ENCODE measurements at regions not wholly inside any gene's neighbourhood (a gene's known extent, or its start where the extent isn't known, plus 50 kb on each side); places are given as distances from the start of the nearest gene placed in this dataset.

DNA sequence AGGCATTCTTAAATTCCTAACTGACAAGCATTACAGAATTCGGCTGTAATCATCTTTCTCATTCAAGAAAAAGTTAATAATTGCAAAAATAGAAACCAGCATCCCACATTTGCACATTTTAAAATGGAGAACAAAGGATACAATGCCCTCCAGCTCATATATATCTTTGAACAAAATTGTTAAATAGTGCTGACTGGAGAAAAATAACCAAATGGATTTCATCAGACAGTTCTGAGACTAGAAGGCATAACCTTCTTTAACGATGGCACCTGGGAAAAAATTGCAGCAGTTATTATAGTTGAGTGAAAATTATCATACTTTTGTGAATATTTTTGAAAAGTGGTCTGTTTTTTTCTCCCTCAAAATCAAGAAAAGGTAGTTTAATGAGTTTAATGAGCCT is 138.9 kb upstream of the CDH19 start:
- DNase-seq (ENCODE audit: low read depth in 3 of 3) = no peak

DNA sequence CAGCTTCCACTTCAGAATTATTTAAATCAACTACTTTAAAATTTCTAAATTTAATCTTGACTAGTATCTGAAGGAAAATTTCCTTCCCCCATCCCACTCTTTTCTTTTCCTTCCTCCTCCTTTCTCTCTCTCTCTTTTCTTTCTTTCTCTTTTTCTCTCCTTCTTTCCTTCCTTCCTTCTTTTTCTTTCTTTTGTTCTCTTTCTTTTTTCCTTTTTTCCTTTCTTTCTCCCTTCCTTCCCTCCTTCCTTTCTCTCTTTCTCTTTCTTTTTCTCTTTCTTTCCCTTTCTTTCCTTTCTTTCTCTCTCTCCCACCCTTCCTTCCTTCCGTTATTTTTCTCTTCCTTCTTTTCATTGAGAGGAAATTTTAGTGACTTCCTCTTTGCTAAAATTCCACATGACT is 132.0 kb upstream of the CDH19 start:
- DNase-seq (ENCODE audit: low read depth in 3 of 3) = no peak

DNA sequence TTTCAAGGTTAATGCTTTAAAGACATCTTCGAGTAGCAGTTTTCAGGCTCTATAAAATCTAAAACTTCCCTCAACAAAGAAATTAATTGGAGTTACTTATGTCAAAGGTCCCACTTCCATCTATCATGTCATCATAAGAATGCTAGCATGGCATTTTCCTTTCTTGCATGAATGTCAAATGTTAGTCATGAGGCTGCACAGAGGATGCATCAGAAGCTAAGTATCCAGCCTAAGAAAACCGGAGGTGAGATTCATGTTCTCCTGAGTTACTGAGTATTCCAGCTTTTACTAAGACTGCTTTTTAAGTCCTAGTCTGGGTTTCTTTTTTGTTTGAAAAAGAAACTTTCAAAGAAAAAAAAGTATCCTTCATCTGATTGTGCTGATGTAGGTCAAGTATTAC is 130.6 kb upstream of the CDH19 start:
- DNase-seq (ENCODE audit: low read depth in 3 of 3) = no peak

DNA sequence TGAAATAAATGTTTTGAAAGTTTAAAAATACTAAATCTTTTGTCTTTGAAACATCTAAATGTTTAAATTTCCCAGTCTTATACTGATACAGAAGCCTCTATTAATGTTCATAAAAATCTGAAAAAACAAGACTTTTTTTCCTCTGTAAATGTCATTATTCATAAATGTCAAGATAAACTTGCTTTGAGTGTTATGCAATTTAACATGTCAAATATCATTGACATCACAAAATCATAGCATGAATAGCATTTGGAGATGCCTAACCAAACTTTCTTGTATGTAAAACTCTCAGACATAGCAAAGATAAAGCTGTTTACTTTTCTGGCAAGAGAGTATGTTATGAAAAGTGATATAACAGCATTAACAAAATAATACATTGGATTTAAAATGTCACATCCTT is 128.0 kb upstream of the CDH19 start:
- DNase-seq (ENCODE audit: low read depth in 3 of 3) = no peak

DNA sequence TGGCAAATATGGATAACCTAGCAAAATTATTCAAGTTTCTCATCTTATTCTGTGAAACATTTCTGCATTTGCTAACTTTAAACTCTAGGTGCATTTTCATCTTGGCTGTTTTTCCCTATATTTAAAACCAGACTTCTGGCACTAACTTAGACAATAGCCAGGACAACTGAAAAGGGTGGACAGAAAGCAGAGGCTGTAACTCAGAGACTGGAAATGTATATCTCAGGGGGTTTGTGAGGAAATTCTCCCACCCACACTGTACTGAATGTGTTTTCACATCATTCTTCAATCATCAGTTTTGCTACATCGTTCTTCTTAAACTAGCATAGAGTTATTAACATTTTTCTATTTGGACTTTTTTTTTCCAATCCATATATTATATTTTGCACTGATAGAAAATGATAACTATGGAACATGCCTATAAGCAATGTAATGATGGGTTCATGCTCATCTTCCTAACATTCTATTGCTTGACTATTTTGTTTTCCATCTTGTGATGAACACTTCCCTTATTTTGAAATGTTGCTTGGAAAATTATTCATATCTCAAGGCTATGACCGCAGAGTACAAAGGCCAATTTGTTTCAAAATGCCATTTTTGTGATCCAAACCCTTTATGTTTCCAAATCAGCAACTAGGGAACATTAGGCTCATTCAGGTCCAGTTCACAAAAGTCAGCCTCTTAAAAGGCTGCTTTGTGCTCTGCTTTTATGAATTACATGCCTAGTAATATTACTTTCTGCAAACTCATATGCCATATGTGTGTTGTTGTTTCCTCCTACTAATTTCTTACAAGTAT is 125.8 kb upstream of the CDH19 start:
- no peak for DNase-seq (ENCODE audit: low read depth in 3 of 3)

DNA sequence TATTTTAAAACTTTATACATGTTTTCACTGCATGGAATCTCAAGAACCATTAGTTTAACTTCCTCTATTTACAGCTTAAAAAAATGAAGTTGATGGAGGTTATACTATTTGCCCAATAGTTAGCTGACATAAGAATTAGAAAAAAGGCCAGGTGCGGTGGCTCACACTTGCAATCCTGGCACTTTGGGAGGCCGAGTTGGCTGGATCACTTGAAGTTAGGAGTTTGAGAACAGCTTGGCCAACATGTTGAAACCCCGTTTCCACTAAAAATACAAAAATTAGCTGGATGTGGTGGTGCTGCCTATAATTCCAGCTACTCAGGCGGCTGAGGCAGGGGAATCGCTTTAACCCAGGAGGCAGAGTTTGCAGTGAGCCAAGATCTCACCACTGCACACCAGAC is 125.1 kb upstream of the CDH19 start:
- no peak for DNase-seq (ENCODE audit: low read depth in 3 of 3)

DNA sequence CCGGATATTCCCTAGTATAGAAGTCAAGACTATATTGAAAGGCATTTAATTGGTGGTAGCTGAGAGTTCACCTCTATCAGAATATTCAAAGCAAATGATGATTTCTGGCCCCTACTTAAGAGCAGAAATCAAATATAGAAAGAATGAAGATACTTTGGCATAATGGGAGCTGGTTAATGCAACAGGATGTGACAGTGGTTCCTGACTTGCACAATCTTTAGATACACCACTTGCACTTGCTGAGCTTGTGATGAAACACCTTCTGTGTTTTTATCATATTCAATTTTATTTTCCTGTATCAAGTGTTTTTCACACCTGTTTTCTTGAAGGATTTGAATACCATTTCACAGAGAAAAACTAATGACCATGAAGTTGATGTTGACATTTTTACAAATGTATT is 124.1 kb upstream of the CDH19 start:
- no peak for DNase-seq (ENCODE audit: low read depth in 3 of 3)

DNA sequence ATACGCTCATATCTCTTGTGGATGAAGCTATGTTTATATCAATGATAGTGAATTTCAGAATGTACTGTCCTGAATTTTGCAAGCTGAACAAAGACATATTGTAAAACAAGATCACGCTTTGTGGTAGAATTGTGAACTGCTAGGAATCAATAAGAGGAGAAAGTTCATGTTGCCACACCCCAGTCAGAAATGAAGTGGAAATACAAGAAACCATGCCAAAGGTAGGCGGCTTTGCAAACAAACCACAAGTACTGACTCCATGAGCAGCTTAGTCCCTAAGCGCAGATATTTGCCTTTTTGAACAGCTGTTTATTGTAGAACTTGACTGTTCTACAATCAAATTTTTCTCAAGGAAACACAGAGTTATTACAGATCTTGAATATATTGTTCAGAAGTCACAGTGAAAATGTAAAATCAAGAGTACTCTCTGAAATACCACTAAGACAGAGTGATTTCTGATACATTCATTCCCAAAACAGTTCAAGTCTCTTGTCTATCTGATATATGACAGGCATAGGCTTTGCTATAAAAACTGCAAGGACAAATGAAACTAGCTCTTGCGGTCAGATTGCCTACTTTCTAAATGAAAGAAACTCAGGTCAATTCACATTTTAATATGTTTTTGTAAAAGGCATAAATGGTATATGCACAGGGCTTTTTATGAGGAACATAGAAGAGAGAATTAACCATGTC is 120.9 kb upstream of the CDH19 start:
- no peak for DNase-seq (ENCODE audit: low read depth in 3 of 3)

DNA sequence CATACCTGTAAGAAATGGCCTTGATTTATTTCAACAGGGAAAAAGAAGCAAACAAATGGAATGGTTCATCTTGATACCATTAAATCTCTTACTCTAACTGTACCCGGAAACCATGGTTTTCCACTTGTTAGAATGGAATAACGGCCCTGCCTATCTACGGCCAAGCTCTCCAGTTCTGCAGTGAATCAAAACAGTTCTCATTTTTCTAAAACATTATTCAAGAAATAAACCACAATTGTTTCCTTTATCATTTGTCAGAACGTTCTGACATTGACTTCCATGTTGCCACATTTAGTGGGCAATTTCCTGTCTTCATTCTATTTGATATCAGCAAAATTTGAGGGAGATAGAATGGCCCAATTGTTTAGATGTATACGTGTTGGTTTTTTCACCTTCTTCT is 118.8 kb upstream of the CDH19 start:
- DNase-seq (ENCODE audit: low read depth in 3 of 3) = no peak

DNA sequence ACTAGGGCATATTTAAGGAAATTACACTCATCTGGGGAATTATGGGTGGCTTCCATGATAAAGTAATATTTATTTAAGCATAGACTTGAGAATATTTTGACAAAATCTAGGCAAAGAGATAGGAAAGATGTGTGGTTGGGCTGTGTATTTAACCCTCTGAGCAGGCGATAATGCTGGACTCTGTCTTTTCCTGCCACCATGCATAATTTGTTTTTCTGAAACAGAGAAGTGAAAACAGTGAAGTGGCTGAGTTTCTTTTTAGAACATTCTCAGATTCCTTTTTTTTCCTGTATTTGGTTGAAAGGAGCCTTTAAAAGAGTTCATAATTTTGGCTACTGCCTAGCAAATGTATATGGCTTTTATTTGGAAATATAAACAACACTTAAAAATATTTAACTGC is 104.8 kb upstream of the CDH19 start:
- DNase-seq (ENCODE audit: low read depth in 3 of 3) = no peak

DNA sequence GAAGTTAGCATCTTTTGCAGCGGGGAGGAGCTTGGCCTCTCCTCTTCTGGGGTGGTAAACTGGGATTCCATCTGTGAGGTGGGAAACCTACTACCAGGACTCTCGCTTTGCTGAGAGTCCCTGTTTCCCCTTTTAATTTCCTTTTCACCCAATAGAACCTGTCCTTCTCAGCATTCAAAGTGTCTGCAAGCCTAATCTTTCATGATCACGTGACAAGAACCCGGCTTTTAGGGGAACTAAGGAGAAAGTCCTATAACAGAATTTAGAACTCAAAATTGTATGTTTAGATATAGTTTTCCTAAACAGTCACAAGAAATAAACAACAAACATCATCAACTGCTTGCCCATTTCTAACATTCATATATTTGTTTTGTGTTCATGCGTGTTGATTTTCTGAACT is 103.6 kb upstream of the CDH19 start:
- DNase-seq (ENCODE audit: low read depth in 3 of 3) = no peak

DNA sequence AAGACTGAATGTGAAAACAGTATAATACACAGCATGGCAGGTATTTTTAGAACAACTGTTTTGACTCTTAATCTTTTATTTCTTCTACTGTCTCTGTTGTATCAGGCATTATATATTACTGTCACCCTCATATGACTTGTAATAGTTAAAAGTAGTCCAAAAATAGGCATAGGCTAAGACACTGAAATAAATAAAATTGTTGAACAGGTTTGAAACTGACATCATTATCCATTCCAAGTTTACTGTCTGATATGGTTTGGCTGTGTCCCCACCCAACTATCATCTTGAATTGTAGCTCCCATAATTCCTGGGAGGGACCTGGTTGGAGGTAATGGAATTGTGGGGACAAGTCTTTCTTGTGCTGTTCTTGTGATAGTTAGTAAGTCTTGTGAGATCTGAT is 91.4 kb upstream of the CDH19 start:
- no peak for DNase-seq (ENCODE audit: low read depth in 3 of 3)

DNA sequence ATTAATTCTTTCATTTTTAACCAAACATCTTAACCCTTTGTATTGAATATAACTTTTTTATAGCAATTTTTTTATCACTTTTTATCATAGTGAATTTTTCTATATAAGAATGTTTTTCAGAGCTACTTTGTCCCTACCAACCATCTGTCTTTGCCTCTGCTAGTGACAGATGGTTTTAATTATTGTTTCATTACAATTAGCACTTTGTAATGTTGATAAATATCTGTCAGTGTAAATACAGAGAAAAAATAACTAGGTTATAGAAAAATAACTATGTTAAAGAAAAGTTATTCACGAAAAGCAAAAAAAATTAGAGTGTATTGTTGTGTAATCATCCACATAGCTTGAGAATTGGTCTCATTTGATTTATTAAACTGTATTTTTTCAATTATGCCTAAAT is 91.0 kb upstream of the CDH19 start:
- no peak for DNase-seq (ENCODE audit: low read depth in 3 of 3)

DNA sequence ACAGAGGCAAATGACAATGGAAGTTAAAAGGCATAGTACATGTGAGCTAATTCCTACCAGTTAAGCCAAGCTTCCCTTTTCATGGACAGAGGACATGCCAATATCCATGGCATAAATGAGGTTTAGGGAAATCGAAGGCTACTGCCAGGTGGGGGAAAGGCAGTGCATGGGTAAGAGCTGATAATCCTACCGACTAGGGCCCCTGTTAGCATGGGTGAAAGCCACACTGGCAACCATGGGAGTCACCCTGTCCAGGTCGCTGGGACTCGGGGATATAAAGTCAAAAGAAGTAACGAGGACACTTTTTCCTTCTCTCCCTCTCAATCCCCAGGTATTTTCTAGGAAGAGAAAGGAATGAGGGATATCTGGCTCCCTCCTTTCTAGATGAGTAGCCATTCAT is 83.7 kb upstream of the CDH19 start:
- DNase-seq (ENCODE audit: low read depth in 3 of 3) = no peak

DNA sequence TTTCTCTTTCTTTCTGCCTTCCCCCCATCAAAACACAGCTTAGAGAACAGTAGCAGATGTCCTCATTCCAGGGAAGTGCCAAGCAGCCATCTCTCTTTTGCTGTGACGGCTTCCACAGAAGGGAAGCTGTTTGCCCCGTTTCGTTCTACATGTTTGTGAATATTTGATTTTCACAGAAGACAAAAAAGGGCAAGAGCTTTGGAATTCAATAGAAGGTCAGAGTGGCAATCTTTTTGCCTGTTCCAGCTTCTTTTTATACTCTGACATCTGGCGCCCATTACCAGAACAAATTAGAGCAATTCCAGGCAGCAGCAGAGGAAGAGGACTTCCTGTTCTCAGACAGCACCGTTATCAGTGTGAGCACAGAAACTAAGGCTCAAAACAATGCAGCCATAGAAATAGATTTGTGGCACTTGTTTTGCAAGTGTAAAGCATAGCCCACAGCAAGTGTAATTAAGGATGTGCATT is 79.0 kb upstream of the CDH19 start:
- DNase-seq (ENCODE audit: low read depth in 3 of 3) = no peak

DNA sequence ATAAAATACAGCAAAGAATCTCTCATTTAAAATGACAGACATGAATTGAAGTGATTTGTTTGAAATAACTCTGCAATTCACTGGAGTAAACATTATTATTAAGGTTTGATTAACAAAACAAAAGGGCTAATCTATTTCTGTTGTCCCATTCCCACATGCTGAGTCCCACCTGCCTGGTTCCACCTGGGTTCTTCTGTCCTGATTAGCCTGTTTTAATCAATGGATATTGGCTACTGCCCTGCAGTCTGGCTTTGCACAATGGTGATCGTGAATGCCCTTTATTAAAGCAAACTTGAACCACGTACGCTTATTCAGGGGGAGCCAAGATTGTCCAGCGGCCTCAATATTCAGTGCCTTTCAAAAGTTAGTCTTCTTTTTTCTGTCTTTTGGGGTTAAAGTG is 72.8 kb upstream of the CDH19 start:
- DNase-seq (ENCODE audit: low read depth in 3 of 3) = no peak

DNA sequence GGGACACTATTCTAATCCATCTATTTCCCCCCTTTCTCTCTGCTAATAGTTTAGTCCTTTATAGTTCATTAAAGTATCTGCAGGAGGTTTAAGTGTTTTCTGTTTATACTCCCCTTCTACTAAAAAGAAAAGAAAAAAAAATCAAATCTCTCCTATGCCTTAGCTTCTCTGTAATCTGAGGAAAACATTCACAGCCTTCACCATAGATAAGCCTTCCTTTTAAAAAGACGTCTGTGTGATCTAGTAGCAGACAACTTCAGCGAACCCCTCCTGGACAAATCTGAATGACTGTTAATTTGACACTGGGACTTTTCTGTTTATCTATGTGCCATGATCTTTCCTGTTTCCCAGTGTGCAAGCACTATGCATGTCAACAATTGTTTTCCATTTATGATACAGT is 70.4 kb upstream of the CDH19 start:
- no peak for DNase-seq (ENCODE audit: low read depth in 3 of 3)

DNA sequence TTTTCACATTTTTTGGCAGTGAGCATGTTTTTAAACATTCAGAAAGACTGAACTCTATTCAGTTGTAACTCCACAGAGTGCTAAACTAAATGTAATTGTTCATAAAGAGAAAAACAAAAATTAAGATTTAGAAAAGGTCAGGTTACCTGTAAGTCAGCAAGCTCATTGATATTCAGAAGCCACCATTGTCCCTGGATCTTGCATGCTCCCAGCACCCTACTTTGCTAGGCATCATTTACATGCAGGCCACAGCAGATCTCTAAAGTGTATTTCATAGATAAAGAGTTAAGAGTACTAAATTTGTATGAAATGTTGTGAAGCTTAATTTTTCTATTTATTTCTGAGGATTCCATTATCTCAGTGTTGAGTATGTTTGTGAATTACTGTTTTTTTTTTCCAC is 64.8 kb upstream of the CDH19 start:
- no peak for DNase-seq (ENCODE audit: low read depth in 3 of 3)

DNA sequence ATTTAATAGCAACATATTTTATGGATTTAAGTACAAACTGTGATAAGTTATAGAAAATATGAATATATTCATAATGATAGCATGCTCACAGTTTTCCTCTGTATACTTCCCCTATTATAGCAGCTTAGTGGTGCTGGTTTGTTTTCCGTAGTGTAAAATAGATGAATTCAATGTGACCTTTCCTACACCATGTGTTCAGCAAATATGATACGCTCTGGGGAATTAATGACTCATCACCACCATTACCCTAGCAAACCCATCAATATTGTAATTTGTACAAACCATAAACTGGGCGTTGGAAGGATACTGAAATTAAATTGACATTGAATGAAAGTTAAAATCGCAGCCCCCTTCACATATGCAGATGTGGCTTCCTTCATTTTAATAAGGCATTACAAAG is 58.7 kb upstream of the CDH19 start:
- no peak for DNase-seq (ENCODE audit: low read depth in 3 of 3)

DNA sequence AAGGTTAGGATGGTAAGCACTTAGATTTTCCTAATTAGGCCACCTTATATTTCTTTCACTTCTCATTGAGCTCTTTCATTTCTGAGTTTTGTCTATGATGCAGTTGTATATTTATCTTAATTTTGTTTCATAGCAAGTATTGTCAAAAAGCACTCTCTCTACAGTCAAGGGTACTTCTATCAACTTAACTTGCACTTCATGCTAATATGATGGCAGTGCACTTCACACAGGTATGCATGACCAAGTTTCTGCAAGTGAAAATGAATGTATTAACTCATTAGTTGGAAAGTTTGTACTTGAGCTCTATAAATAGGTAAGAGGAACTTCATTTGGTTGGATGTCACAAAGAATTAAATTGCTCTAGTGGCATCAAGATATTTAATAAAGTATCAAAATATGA is 51.5 kb upstream of the CDH19 start:
- DNase-seq (ENCODE audit: low read depth in 3 of 3) = no peak

All from stimulated activated CD4-positive, alpha-beta T cell treated with anti-CD3 and anti-CD28 coated beads, TNF-alpha, amount 100 ng/mL, for 48 hours (primary cell).